ENCODE measurements at regions not wholly inside any gene's neighbourhood (a gene's known extent, or its start where the extent isn't known, plus 50 kb on each side); places are given as distances from the start of the nearest gene placed in this dataset.

- no peak for TF ChIP-seq CTCF (IDR thresholded peaks at IDR 0.05; ENCODE audit: low read depth, low read length, poor library complexity, severe bottlenecking)
- TF ChIP-seq EZH2phosphoT487 (IDR thresholded peaks at IDR 0.05; ENCODE audit: borderline replicate concordance, low read length) = no peak
These were observed 183.6 kb upstream of the EDNRB start for GRCh38 chr13:78102121-78102677.

All from DOHH2 (cell line).